HepG2 (cell line): ENCODE measurements at regions not wholly inside any gene's neighbourhood (a gene's known extent, or its start where the extent isn't known, plus 50 kb on each side); places are given as distances from the start of the nearest gene placed in this dataset.

Source experiments
- ATAC-seq: fragments of 200-7000 bp; cut with Tn5 transposase; 3 replicates; pipeline ENCODE4 v1.9.1; 2020; ENCODE audit warnings: mild to moderate bottlenecking, moderate library complexity
- BruUV-seq: library from RNA; stranded (reverse); fragments of 400-500 nt; replicated peaks from 2 replicates; lab custom pipeline; 2021; lab: Mats Ljungman, UMichigan
- CTCF ChIA-PET: fragments of 300-600 bp; formaldehyde crosslinking; extraction: SDS; loops from one replicate; lab custom pipeline; 2021; ENCODE audit warnings: low total read pairs, inconsistent platforms, low intra/inter-chr PET ratio; lab: Yijun Ruan, JAX
- POLR2A ChIA-PET: fragments of 350-600 bp; sonication (Branson Sonifier 250); formaldehyde crosslinking; loops from one replicate; lab custom pipeline; 2020; ENCODE audit warnings: antibody characterized with exemption, inconsistent platforms; lab: Yijun Ruan, JAX
- DNase-seq: peaks from one replicate; pipeline ENCODE4 v3.0.0-alpha.2; 2015; ENCODE audit warnings: low spot score
- FAIRE-seq: peaks from 3 replicates; lab custom pipeline; 2011; peaks lifted over from hg19 to GRCh38; lab: Jason Lieb, UNC
- H2AFZ ChIP-seq: one replicate; pipeline ENCODE4 v1.6.1; 2011; ENCODE audit warnings: low read length, inconsistent platforms
- H3K27ac ChIP-seq: fragments of 300-600 bp; 3 replicates; pipeline ENCODE4 v1.8.0; 2011; ENCODE audit warnings: mixed run types, mild to moderate bottlenecking, mixed read lengths, low read length, inconsistent platforms; ENCODE audit not compliant: insufficient read depth; ENCODE audit errors: extremely low read length
- H3K27me3 ChIP-seq, 2 experiments: fragments of 200-600 bp in 1 of 2; 2 replicates in 1 of 2; 3 replicates in 1 of 2; pipeline versions ENCODE4 v1.6.0 to v1.8.0; 2011; ENCODE audit warnings: low read length in 2 of 2, mild to moderate bottlenecking in 2 of 2, moderate library complexity in 2 of 2, inconsistent platforms in 1 of 2; ENCODE audit not compliant: insufficient read depth in 2 of 2, control insufficient read depth in 1 of 2
- H3K36me3 ChIP-seq, 2 experiments: fragments of 200-600 bp in 1 of 2; replicated peaks in 1 of 2; 2 replicates in 1 of 2; 3 replicates in 1 of 2; pipeline versions ENCODE4 v1.5.1 to v1.8.0; 2011; ENCODE audit warnings: low read length in 2 of 2, inconsistent platforms in 1 of 2; ENCODE audit not compliant: insufficient read depth in 2 of 2, control insufficient read depth in 1 of 2
- H3K4me1 ChIP-seq: 2 replicates; pipeline ENCODE4 v1.5.1; 2012; ENCODE audit warnings: low read length, inconsistent platforms; ENCODE audit not compliant: insufficient read depth
- H3K4me2 ChIP-seq: 2 replicates; pipeline ENCODE4 v1.6.0; 2011; ENCODE audit warnings: low read depth, low read length, inconsistent platforms
- H3K4me3 ChIP-seq, 3 experiments: fragments of 200-600 bp in 1 of 3; sonication (generic), shearing (Covaris generic) in 1 of 3; replicated peaks in 1 of 3; 2 replicates each; pipeline ENCODE4 v1.5.1; 2011 to 2016; ENCODE audit warnings: low read length in 3 of 3, inconsistent platforms in 2 of 3, low read depth in 2 of 3, mild to moderate bottlenecking in 2 of 3, control low read depth in 1 of 3, mixed read lengths in 1 of 3; ENCODE audit not compliant: insufficient read depth in 1 of 3
- H3K79me2 ChIP-seq: one replicate; pipeline ENCODE4 v1.6.1; 2011; ENCODE audit warnings: low read length, inconsistent platforms; ENCODE audit not compliant: insufficient read depth
- H3K9ac ChIP-seq: 2 replicates; pipeline ENCODE4 v1.6.0; 2011; ENCODE audit warnings: mild to moderate bottlenecking, low read depth, low read length, inconsistent platforms; ENCODE audit not compliant: insufficient read depth
- H3K9me3 ChIP-seq: 2 replicates; pipeline ENCODE4 v1.5.1; 2012; ENCODE audit warnings: mild to moderate bottlenecking, low read length
- H4K20me1 ChIP-seq: 2 replicates; pipeline ENCODE4 v1.6.0; 2011; ENCODE audit warnings: inconsistent platforms, mild to moderate bottlenecking, low read length, moderate library complexity; ENCODE audit not compliant: insufficient read depth
- FOXO1 ChIP-seq: sonication (generic); formaldehyde crosslinking; IDR thresholded peaks from 2 replicates; pipeline ENCODE4 v1.4.0; 2020; ENCODE audit warnings: missing genetic modification reagents
- HNF1A ChIP-seq, 2 experiments: sonication (generic) in 1 of 2; formaldehyde crosslinking in 1 of 2; IDR thresholded peaks; 2 replicates each; pipeline versions ENCODE4 v1.4.0 to v1.6.1; 2016 to 2020; ENCODE audit warnings: borderline replicate concordance in 1 of 2, low read depth in 1 of 2, mild to moderate bottlenecking in 1 of 2, missing genetic modification reagents in 1 of 2
- NFYC ChIP-seq: IDR thresholded peaks from 2 replicates; pipeline ENCODE4 v1.6.1; 2016; ENCODE audit warnings: missing genetic modification reagents, missing compliant biosample characterization
- RXRB ChIP-seq: IDR thresholded peaks from 2 replicates; pipeline ENCODE4 v1.6.1; 2016; ENCODE audit warnings: borderline replicate concordance, missing genetic modification reagents, missing compliant biosample characterization
- ZFP36L1 ChIP-seq: sonication (generic); formaldehyde crosslinking; IDR thresholded peaks from 2 replicates; pipeline ENCODE4 v1.8.0; 2022; ENCODE audit warnings: mild to moderate bottlenecking, missing genetic modification reagents, moderate library complexity
- ZGPAT ChIP-seq: IDR thresholded peaks from 2 replicates; pipeline ENCODE4 v1.6.1; 2016; ENCODE audit warnings: mild to moderate bottlenecking
- ZNF615 ChIP-seq: sonication (generic); formaldehyde crosslinking; IDR thresholded peaks from 2 replicates; pipeline ENCODE4 v1.5.0; 2020; ENCODE audit warnings: mild to moderate bottlenecking, missing genetic modification reagents, borderline replicate concordance
- ZNF713 ChIP-seq: sonication (generic); formaldehyde crosslinking; IDR thresholded peaks from 2 replicates; pipeline ENCODE4 v1.4.0; 2020; ENCODE audit warnings: mild to moderate bottlenecking, missing genetic modification reagents
- WGBS: methylation state at CpG from one replicate; pipeline ENCODE4 v1.1.6; 2017; ENCODE audit warnings: low lambda C conversion rate; 5-methylcytosine and 5-hydroxymethylcytosine counted together
- in situ Hi-C: cut with HindIII; loops from 2 replicates; pipeline ENCODE4 v1.10.0; 2017; ENCODE audit warnings: low pct_unique_long_range_greater_than_20kb; ENCODE audit not compliant: extremely low pct_ligation_motif_present
- intact Hi-C: fragments of 100-400 bp; cut with micrococcal nuclease; formaldehyde crosslinking; loops from one replicate; pipeline ENCODE4 v1.10.0; 2022; ENCODE audit not compliant: unreplicated experiment

- no peak for TF ChIP-seq HNF1A (IDR thresholded peaks at IDR 0.05; ENCODE audit: low read depth)
- 0 out of 2 replicates have a peak, but pooled peaks have one; percentile 19 for TF ChIP-seq HNF1A (CRISPR knock-in tag; IDR thresholded peaks at IDR 0.05; ENCODE audit: borderline replicate concordance)
- no peak for TF ChIP-seq NFYC (CRISPR knock-in tag)
- peak; percentile 28; the same call in 1 of the 2 replicates for TF ChIP-seq ZGPAT (CRISPR knock-in tag)
- TF ChIP-seq ZNF713 (CRISPR knock-in tag), result no peak
Observed at GRCh38 chr21:43333298-43334062, 93.5 kb downstream of the SIK1 start (continued).

GRCh38 chr21:43332861-43333297 is 94.1 kb downstream of the SIK1 start:
- ChIA-PET CTCF (no interaction called here), POLR2A (interaction anchor here (1.7 to 2.2 kb wide), 4 partner anchors 10 to 277 kb away, joined by 3 to 13 read pairs (median 9); no protein-coding TSS in a partner anchor)
- ATAC-seq (peak; percentile 53), DNase-seq (no peak), FAIRE-seq (no peak)
- no TSS peak for BruUV-seq
- in situ Hi-C loops, result loop anchor here (5.0 kb wide), 1 partner anchor 46 kb away; no protein-coding TSS in a partner anchor
- peak overlapping the region; percentile 36 to 63 (median 40) for H3K4me3 ChIP-seq
- intact Hi-C loops, result no loop called here
- H3K27ac ChIP-seq, result peak overlapping the region; percentile 12
- H3K4me1 ChIP-seq, result peaks cover 51% of the 10 kb centered on the region
- peaks cover 0 to 27% of the 10 kb centered on the region in 2 experiments; a peak in 3 of 5 replicates for H3K27me3 ChIP-seq
- no peaks in the 10 kb centered on the region for H4K20me1 ChIP-seq
- WGBS, result 0% methylated on average over 2 of the region's 16 CpGs
- H3K9ac ChIP-seq, result peak overlapping the region; percentile 45; the same call in 1 of the 2 replicates
- H3K9me3 ChIP-seq, result no peaks in the 10 kb centered on the region
- H3K4me2 ChIP-seq, result peak overlapping the region; percentile 90
- no peaks in the 10 kb centered on the region for H3K36me3 ChIP-seq
- no peaks in the 10 kb centered on the region for H3K79me2 ChIP-seq
- no peak for TF ChIP-seq RXRB (CRISPR knock-in tag)
- TF ChIP-seq ZFP36L1 (CRISPR knock-in tag), result no peak
- no peak for TF ChIP-seq ZNF615
- TF ChIP-seq FOXO1 (CRISPR knock-in tag), result 0 out of 2 replicates have a peak, but pooled peaks have one; percentile 2
- H2AFZ ChIP-seq, result no peak overlapping the region
